ENCODE measurements at regions not wholly inside any gene's neighbourhood (a gene's known extent, or its start where the extent isn't known, plus 50 kb on each side); places are given as distances from the start of the nearest gene placed in this dataset.
"Not testable (repeated sequence)": the region's sequence is repeated elsewhere in the genome, so short reads cannot be mapped to it uniquely, and the experiment has no call there.

DNA sequence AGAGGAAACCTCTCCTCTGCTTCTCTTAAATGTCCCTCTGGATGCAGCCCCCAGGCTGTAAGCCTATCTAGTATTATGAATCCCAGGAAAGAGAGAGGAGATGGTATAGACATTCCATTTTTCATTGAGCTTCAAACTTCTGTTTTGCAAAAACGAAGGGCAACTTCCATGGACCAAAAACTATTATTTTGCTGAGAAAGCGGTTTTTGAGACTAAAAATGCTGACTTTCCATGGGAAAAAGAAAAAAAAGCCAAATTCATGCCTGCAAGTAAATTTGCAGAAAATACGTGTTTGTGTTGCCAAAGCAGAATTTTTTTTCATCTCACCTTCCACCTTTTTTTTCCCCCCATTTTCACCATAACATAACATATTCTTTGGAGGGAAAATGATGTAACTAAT is 272.5 kb upstream of the CELF4 start:
- no peaks in the 10 kb centered on the region for H3K27me3 ChIP-seq
- no peaks in the 10 kb centered on the region for H3K36me3 ChIP-seq
- no peaks in the 10 kb centered on the region for H3K9me3 ChIP-seq (ENCODE audit: low read depth)
- TF ChIP-seq, protein P1, sequence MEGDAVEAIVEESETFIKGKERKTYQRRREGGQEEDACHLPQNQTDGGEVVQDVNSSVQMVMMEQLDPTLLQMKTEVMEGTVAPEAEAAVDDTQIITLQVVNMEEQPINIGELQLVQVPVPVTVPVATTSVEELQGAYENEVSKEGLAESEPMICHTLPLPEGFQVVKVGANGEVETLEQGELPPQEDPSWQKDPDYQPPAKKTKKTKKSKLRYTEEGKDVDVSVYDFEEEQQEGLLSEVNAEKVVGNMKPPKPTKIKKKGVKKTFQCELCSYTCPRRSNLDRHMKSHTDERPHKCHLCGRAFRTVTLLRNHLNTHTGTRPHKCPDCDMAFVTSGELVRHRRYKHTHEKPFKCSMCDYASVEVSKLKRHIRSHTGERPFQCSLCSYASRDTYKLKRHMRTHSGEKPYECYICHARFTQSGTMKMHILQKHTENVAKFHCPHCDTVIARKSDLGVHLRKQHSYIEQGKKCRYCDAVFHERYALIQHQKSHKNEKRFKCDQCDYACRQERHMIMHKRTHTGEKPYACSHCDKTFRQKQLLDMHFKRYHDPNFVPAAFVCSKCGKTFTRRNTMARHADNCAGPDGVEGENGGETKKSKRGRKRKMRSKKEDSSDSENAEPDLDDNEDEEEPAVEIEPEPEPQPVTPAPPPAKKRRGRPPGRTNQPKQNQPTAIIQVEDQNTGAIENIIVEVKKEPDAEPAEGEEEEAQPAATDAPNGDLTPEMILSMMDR (IDR thresholded peaks at IDR 0.05; ENCODE audit: low read depth, low read length) = no peak
- no peak overlapping the region for H3K4me3 ChIP-seq
- no peak for DNase-seq (ENCODE audit: low read depth in 1 of 2, low spot score in 1 of 2)
- no peaks in the 10 kb centered on the region for H3K4me1 ChIP-seq (ENCODE audit: low read depth)
- no peak overlapping the region for H3K27ac ChIP-seq

DNA sequence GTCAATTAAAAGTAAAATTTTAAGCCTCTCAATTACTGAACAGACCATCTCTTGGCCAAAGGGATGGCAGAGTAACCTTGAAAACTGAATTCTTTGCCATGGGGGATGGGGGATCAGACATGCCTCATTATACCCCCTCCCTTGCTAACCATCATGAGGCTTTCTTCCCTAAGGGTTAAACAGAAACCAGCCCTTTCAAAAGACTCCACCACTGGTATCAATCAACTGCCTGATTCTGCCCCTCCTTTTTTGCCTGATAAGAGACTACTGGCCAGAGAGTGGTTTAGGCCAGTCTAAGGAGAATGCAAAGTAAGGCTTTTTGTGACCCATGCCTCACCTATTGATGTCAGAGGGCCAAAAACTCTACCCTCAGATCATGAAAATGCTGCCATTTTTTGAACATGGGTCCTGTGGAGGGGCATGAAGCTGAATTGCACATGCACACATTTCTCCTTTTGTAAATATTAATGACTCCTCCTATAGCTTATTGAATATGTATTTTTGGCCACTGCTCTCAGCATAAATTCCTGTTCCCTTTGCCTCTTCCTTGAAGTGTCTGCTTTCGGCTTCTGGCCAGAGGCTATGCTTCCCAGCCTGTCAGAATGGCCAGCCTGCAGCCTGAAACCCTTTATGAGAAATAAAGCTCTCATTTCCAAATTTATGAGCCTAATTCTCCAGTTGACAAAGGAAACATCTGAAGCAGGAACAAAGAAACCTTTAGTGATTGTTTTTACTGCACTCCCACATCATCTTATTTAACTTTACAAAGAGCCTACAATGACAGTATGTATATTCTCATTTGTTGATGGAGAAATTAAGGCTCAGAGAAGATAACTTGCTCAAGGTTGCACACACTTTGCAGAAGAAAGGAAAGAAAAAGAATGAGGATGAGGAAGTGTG is 270.7 kb upstream of the CELF4 start:
- Histone ChIP-seq H3K4me3 (no peak overlapping the region), H3K4me1 (ENCODE audit: low read depth) (no peaks in the 10 kb centered on the region), H3K27ac (no peak overlapping the region), H3K36me3 (no peaks in the 10 kb centered on the region), H3K27me3 (no peaks in the 10 kb centered on the region), H3K9me3 (ENCODE audit: low read depth) (no peaks in the 10 kb centered on the region)
- TF ChIP-seq, protein P1 (IDR thresholded peaks at IDR 0.05; ENCODE audit: low read depth, low read length) = no peak
- no peak for DNase-seq (ENCODE audit: low read depth in 1 of 2, low spot score in 1 of 2)

DNA sequence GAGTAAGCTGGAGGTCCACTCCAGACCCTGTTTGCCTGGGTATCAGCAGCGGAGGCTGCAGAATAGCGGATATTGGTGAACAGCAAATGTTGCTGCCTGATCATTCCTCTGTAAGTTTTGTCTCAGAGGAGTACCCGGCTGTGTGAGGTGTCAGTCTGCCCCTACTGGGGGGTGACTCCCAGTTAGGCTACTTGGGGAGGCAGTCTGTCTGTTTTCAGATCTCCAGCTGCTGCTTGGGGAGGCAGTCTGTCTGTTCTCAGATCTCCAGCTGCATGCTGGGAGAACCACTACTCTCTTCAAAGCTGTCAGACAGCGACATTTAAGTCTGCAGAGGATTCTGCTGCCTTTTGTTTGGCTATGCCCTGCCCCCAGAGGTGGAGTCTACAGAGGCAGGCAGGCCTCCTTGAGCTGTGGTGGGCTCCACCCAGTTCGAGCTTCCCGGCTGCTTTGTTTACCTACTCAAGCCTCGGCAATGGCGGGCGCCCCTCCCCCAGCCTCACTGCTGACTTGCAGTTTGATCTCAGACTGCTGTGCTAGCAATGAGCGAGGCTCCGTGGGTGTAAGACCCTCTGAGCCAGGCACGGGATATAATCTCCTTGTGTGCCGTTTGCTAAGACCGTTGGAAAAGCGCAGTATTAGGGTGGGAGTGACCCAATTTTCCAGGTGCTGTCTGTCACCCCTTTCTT is 266.6 kb upstream of the CELF4 start:
- H3K36me3 ChIP-seq; DNase-seq (ENCODE audit: low read depth in 1 of 2, low spot score in 1 of 2); H3K4me1 ChIP-seq (ENCODE audit: low read depth); H3K9me3 ChIP-seq (ENCODE audit: low read depth); H3K4me3 ChIP-seq; H3K27ac ChIP-seq; H3K27me3 ChIP-seq: not testable (repeated sequence)

DNA sequence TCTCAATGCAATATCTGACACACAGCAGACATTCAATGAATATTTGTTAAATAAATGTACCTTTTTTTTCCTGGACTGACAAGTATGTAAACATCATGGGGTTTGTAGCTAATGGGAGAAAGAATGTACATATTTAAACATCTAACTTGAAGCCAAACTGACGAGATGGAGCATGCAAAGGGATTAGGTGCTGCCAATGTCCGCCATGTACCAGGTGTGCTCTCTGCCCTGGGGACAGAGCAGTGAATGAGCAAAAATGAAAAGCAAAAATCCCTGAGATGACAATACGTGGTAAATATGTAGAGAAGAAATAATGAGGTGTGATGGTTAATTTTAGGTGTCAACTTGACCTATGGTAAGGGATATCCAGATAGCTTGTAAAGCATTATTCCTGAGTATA is 247.4 kb upstream of the CELF4 start:
- Histone ChIP-seq H3K36me3 (no peaks in the 10 kb centered on the region), H3K4me1 (ENCODE audit: low read depth) (no peaks in the 10 kb centered on the region), H3K9me3 (ENCODE audit: low read depth) (no peaks in the 10 kb centered on the region), H3K27me3 (no peaks in the 10 kb centered on the region), H3K27ac (no peak overlapping the region), H3K4me3 (no peak overlapping the region)
- TF ChIP-seq, protein P1 (IDR thresholded peaks at IDR 0.05; ENCODE audit: low read depth, low read length) = no peak
- no peak for DNase-seq (ENCODE audit: low read depth in 1 of 2, low spot score in 1 of 2)

DNA sequence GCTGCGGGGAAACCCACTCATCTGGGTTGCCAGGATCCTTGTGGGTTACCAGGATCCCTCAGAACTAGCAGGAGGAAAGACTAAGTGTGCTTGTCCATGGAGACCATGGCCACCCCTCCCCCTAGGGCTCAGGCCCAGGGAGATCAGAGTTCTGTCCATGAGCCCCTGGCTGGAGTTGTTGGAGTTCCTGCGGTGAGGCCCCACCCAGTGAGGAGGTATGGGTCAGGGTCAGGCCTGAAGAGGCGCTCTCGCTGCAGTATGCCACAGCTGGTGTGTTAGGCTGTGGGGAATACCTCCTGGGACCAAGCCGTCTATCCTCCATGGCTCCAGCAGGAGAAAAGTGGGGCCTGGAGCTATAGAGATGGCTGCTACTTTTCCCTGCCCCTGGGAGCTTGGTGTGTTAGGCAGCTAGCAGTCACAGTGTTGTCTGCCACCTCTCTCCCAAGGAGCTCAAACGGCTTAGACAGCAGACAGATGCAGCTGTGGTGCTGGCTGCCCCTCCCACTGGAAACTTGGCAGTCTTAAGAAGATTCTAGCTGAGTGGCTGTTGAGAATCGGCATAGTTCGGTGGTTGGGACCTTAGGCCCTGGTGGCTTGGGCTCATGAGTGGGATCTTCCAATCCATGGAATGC is 240.3 kb upstream of the CELF4 start:
- TF ChIP-seq, protein P1 (IDR thresholded peaks at IDR 0.05; ENCODE audit: low read depth, low read length) = no peak
- Histone ChIP-seq H3K4me3 (no peak overlapping the region), H3K4me1 (ENCODE audit: low read depth) (no peaks in the 10 kb centered on the region), H3K27me3 (no peaks in the 10 kb centered on the region), H3K9me3 (ENCODE audit: low read depth) (no peaks in the 10 kb centered on the region), H3K27ac (no peak overlapping the region), H3K36me3 (no peaks in the 10 kb centered on the region)
- DNase-seq (ENCODE audit: low read depth in 1 of 2, low spot score in 1 of 2) = no peak

Measured in cardiac muscle cell (in vitro differentiated cells and primary cell).